GM19043 (cell line): ENCODE measurements at regions not wholly inside any gene's neighbourhood (a gene's known extent, or its start where the extent isn't known, plus 50 kb on each side); places are given as distances from the start of the nearest gene placed in this dataset.

Source experiments
- ATAC-seq: cut with Tn5 transposase; IDR thresholded peaks from one replicate; pipeline ENCODE4 v1.9.1; 2021; ENCODE audit warnings: low read depth; ENCODE audit not compliant: unreplicated experiment

DNA sequence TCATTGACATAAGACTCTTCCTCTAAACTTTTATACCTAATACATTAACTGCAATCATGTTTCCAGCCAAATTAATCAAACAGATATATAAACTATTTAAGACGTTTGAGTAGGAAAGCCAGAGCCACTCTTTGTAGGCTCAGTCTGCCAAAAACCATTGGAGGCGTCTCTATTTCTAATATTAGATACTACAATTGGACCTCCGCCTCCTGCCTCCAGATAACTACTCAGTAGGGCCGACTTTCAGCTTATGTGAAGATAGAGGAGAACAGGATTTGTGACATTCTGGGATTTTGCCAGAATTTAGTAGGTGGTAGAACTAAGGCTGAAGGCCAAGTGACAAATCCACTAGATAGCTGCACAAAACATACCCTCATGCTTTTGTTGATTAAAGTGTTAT lies 463.0 kb downstream of the CETN3 start:
- ATAC-seq = no peak

DNA sequence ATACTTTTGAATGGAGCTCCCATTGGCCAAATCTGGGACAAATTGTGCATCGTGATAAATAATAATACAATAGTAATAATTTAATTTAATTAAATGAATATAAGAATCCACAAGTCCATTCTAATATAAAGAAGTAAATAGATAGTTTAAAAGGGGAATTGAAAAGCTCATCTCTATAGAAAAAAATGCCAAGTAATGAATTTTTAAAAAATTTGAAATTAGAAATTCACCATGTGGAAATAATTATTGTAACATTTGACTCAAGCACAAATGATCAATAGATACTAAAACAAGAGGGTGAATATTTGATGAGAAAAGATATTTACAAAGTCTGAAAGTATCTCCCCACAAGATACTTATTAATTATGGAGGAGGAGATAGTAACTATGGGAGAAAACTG lies 467.4 kb downstream of the CETN3 start:
- ATAC-seq = no peak

DNA sequence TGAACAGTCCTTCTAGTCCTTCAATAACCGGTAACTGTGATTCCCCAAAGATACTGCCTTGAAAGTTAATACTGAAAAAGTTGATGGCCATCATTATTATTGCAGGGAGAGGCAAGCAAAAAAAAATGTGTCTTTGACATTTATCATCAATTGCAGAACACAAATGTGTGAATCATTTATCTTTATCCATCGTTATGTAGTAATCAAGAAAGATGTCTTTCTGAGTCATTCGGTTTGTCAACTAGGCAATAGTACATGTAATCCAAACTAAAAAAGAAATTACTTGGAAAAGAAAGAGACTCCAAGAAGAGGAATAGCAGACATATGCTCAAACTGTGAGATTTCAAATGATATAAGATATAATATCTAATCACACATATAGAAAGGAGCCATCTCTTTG lies 473.0 kb downstream of the CETN3 start:
- ATAC-seq = no peak

DNA sequence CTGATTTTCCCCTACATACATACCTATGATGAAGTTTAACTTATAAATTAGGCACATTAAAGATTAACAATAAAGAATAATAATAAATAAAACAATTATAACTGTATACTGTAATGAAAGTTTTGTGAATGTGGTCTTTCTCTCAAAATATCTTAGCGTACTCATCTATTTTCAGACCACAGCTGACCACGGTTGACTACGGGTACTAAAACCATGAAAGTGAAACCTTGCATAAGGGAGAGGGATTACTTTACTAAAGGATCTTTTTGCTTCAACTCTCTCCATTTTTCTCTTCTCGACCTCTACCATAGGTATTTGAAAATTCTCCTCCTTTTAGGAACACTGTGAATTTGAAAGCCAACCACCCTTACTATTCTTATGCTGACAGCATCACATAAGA lies 475.5 kb downstream of the CETN3 start:
- ATAC-seq = no peak

DNA sequence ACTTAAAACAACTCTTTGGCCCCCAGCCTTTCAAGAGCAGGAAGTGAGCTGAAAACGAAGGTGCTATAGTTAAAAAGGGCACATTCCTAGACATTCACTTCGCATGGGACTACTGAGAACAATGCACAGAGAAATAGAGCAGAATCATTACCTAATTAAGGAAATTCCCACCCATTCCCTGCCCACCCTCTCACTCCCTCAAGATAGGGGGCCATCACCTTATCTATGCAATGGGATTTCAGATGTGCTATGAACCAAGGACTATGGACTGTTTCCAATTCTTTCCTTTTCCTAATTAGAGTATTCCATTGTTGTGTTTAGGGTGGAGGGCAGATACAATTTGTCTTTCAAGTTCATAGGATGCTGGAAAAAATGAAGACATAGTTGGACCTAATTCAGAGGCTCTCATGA lies 476.8 kb downstream of the CETN3 start:
- no peak for ATAC-seq

DNA sequence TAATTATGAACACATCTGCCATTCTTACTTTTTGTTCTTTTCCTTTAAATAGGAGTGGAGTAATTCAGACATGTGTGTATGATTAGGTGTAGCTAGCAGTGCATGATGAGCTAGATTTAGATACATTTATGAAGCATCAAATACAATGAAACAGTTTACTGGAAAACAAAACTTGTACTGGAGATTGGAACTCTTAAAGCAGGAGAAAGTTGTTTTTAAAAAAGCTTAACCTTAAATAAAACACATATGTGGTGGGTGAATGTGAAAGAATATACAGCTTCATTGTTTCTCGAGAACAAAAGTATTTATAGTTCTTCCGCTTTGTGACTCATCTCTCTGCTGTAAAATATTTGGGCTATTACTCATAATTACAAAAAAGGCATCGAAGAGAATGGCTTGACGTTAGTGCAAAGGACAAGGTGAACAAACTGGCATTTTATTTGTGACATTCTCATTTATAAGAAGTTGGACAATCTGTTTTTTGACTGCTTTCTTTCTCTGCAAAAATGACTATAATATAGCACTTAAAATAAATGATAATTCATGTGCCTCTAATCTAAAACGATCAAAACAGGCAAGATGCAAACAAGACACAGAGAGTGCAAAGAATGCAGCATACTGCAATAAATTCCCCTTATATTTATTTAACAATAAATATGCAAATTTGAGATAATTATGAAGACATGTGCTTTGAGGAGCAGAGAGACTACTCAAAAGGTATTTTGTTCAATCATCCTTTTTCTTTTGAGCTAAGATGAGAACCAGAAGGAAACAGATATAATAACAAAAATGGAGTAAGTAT lies 478.8 kb downstream of the CETN3 start:
- peak; percentile 67 for ATAC-seq

DNA sequence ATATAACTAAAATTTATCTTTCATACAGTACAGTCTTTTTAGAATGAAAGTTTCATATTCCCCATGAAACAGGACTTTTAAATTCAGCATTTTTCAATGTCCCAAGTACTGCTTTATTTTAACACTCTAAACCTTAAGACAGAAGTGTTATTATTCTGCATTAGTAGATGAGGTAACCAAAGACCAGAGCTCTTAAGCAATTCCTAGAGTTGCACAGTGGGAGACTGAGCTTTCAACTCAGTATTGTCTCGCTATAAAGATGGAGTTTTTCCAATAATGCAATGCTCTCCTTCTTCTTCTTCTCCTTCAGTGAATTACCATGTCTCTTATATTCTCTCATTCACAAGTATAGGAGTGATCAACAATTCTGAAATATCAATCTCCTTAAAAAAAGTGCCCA lies 479.7 kb downstream of the CETN3 start:
- ATAC-seq = no peak

DNA sequence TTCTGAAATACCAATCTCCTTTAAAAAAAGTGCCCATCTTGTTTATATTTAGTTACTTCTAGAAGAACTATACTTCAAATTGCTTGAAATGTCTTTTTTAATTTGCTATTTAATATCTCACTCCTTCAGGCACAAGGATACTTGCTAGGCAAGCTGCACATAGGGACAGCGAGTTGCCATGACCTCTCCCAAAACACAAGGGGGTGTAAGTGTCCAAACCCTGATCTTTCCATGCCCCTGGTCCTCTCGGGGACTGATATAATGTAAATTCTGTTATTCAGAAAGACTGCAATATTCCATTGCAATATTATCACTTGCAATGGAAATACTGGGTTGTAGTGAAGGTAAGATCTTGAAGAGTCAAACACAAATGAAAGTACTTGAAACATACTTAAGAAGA lies 480.4 kb downstream of the CETN3 start:
- ATAC-seq = no peak

DNA sequence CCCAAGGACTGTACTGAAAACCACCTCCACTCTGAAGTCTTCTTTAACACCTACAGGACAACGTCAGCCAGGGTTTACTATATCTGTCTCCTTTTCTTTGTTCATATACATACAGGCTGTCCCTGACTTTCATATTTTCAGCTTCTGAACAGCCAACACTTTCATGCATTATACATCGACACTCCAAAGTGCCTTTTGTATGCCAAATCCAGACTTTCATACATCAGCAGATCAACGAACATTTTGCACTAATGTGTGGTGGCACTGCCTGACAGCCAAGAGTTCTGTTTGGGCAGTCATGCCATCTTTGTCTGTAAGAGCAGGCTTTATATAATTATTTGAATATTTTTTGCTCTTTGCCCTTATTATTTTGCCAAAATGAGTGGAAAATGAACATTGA lies 487.4 kb downstream of the CETN3 start:
- no peak for ATAC-seq

DNA sequence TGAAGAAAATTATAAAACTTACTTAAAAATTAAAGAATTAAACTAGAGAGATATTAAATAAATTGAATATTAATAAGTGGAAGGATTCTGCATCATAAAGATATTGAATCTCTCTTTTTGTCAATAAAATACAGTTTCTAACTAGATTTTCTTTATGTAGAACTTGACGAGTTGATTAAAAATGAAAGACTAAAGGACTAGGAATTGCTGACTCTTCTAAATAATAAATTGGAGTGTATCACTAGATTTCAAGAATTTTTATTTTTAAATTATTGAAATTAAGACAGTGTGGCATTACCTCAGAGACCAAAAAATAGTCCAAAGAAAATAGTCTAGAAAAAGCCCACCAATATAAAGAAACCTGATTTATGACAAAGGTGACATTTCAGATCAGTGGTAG lies 492.4 kb downstream of the CETN3 start:
- no peak for ATAC-seq

DNA sequence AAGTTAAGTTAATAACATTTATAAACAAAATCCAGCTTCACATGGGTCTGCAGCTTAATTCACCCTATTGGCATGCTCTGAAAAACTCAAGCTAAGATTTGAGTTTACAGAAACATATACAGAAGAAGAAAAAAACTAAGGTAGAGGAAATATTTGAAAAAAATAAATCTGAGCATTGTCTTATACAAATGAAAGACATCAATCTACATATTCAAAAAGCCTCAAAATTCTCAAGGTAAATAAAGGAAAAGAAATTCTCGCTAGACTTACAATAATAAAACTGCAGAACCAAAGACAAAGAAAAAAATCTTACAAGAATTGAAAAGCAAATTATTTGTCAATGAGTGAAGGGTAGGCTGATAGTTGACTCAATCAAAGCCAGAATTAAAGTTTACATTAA lies 493.4 kb downstream of the CETN3 start:
- ATAC-seq = no peak

DNA sequence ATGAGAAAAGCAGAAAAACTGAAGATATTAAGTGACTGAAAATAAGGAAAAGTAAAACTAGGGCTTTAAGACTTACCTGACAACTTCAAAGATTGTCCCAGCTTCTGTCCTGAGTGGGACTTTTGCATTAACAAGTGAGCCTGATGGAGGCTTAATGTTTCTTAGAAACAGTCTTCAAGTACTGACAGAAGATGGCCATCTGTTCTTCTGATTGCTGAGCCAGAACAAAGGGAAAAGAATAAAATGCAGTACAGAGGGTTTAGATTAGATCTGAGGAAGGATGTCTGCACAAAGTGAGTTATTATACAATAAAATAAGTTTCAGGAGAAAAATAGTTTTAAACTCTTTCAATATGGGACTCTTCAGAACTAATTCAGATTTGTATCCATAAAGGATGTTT lies 500.7 kb downstream of the CETN3 start:
- ATAC-seq = no peak

DNA sequence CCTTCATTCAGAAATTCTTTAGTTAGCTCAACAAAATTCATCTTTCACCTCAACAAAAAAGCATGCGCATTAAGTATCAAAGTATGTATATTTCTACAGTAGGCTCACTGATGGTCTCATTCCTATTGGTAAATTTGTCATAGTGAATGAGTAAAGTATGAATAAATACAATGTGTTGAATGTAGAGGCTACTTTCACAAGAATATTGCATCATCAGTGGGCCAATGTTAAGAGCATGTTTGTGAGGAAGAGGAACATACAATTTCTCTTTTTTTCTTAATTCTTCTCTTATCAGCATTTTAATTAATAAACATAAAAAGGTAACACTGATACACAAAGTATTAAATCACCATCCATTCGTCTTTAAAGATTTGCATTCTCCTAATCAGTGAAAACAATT lies 505.1 kb downstream of the CETN3 start:
- ATAC-seq = no peak

DNA sequence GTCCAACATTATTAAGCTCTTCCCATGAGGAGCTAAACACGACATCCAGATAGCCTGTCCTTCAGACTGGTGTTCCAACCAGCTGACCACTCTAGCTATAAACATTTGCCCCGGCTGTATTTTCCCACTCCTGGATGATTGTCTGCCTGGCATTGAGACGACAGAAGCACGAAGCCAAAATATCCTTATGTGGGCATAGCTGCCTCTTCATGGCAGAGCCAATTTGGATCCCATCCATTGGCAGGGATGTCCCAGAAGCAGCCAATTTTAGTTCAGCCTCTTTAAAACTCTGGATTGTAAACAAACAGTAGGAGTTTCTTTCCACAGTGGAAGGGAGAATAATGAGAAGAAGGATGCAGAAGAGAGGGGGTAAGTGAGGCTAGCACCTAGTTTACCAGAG lies 507.6 kb downstream of the CETN3 start:
- ATAC-seq = no peak

DNA sequence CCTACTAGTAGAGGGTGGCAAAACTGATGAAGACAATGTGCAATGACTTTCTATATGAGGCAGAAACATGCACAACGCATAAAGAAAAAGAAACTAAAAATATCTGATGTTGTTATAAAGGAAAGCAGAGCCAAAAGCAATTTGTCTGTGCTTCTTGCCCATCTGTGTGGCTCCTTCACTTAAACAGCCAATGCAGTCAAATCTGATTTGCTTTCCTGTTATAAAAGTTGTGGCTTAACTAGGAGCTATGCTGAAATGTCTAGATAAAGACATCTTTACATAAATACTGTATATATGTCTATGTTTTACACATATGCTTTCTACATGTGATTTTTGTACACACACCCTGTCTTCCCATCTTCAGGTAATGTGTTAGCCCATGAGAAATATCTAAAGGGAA lies 508.2 kb downstream of the CETN3 start:
- no peak for ATAC-seq

DNA sequence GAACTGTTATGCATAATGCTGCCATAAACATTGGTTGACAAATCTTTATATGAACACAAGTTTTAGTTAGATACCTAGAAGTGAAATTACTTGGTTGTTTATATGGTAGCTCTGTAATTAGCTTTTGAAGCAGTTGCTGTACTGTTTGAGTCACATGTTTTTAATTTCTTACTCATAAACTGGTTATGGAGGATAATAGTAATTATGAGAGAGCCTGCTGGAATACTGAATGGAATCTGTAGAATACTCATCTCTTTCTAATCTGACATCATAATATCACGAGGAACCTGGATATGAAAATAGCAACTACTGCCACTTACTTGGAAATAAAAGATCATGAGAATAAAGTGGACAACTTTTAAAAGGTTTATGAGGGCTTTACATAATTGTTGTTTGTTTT lies 509.2 kb downstream of the CETN3 start:
- no peak for ATAC-seq

DNA sequence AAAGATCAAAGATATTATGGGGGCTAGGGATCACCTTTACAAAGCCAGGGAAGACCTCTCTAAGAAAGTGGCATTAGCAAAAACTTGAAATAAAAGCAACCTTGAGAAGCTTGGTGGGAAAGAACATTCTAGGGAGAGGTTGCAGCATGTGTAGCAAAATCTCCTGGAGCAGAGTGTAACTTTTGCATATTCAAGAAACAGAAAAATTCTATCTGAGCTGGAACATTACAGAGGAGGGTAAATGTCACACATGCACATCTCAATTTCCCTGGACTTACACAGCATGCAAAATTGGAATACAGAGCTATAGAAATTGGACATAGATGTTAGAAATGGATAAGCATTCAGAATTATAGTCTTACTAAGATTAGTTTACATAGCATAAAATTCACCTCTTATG lies 510.0 kb downstream of the CETN3 start:
- ATAC-seq = no peak

DNA sequence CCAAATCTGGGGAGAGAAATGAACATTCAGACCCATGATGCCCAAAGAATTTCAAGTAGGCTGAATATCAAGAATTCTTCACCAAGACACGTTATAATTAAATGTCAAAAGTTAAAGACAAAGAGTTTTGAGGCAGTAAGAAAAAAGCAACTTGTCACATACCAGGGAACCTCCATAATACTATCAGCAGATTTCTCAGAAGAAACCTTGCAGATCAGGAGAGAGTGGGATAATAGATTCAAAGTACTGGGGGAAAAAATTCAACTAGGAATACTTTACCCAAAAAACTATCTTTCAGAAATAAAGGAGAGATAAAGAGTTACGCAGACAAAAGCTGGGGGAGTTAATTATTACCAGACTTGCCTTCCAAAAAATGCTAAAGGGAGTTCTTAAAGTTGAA lies 516.0 kb downstream of the CETN3 start:
- no peak for ATAC-seq

DNA sequence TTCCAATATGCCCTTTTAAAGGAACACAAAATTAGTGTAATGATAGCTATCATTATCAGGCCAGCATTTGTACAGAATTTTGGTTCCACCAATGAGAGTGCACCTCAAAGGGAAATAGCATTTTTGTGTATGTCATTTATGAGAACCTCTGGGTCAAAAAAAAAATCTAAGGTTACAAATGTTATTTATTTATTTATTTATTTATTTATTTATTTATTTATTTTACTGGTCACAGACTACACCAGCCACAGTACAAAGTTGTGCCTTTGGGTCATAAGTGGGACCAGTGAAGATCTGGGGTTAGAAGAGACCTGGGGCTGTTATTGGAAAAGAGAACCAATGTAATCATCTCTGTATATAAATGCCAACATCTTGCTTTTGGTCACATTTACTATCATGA lies 523.9 kb downstream of the CETN3 start:
- no peak for ATAC-seq

DNA sequence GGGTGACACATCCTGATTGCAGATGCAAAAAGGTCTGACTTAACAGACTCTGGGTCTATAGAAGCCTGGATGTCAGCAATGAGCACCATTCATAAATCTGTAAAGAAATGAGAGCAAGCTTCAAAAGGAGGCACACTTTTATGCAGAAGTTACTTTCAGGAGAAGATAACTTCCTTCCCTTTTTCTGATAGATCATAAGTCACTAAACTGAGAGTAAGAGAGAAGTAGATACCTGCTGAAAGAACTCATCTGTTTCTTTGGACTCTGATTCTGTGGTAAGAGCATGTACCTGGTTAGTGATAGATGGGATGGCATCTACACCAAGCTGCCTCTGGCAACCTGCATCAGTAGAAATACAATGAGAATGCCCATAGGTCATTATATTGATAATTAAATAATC lies 525.6 kb downstream of the CETN3 start:
- ATAC-seq = no peak

DNA sequence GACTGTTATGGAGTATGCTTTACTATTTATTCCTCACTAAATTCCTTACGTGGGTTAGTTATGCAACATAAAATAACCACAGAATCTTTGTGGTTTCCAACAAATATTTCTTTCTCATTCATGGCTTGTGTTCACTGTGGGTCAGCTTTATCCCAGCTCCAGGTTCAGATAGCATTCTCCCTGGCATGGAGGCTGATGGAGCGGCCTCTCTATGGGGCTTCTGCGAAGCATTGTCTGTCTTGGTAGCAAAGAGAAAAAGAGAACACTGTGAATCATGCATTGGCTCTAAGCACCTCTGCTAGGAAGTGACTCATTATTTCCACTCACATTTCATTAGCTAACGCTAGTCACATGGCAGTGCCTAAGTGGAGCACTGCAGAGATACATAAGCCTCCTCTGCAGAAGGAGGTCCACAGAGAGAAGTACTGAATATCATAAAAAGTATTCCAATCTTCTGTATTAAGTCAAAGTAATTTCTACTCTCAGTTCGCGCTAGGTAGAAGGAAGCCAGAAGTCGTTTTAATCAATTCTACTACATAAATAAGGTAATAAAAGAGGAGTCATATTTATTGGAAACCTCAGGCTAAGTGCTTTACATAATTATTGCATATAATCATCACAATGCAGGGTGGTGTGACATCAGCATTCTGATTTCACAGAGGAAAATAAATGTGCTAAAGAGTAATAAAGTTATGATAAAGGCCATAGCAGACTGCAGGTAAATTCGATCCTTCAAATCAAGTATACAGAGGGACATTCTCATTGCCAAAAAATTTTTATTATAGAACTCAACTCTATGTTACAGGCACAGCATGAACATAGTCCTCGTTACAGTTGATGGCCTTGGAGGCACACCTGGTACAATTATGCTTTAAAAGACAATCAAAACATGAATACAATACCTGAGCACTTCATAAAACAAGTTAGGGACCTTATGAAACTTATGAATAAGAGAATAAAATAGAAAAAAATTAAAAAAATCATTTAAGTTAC lies 531.1 kb downstream of the CETN3 start:
- no peak for ATAC-seq

DNA sequence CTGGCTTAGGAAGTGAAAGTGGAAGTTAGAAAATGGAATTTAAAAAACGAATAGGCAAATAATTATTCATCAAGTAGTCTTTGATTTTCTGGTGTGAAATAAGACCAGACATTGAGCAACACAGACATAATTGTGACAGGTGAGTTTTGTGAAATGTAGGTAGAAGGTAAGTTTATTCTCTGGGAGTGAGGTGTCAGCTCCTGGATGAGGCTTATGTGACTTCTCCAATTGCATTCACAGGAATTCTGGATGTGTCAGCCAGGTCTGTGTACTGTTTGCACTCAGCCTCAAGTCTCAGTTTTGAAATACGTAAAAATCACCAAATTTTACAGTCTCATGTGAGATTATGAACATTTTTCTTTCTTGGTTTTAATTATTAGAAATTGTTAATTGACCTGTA lies 537.6 kb downstream of the CETN3 start:
- no peak for ATAC-seq
